ENCODE measurements at regions not wholly inside any gene's neighbourhood (a gene's known extent, or its start where the extent isn't known, plus 50 kb on each side); places are given as distances from the start of the nearest gene placed in this dataset.
"Not testable (repeated sequence)": the region's sequence is repeated elsewhere in the genome, so short reads cannot be mapped to it uniquely, and the experiment has no call there.

GRCh38 chr4:154152546-154152945 lies 339.1 kb downstream of the DCHS2 start:
- no peaks in the 10 kb centered on the region for H3K9me3 ChIP-seq (ENCODE audit: control insufficient read depth in 4 of 4, insufficient read depth in 3 of 4, low read length in 3 of 4)
- no peak for DNase-seq
- H3K4me3 ChIP-seq: no peak overlapping the region
- ATAC-seq (ENCODE audit: insufficient read depth, low FRiP score): no peak
- no peaks in the 10 kb centered on the region for H3K36me3 ChIP-seq (ENCODE audit: control insufficient read depth in 4 of 4, insufficient read depth in 4 of 4, low read length in 4 of 4)
- no peak overlapping the region for H3K27ac ChIP-seq (ENCODE audit: low read depth in 1 of 2, low read length in 1 of 2)
- no peaks in the 10 kb centered on the region for H3K27me3 ChIP-seq (ENCODE audit: control insufficient read depth in 3 of 3, insufficient read depth in 3 of 3, low read length in 2 of 3)
- no peaks in the 10 kb centered on the region for H3K4me1 ChIP-seq (ENCODE audit: control insufficient read depth in 5 of 5, insufficient read depth in 5 of 5, low read length in 5 of 5)
- TF ChIP-seq CTCF (IDR thresholded peaks at IDR 0.05; ENCODE audit: control extremely low read depth, extremely low read depth): no peak
- H3K9ac ChIP-seq (ENCODE audit: insufficient read depth in 1 of 2, low read length in 2 of 2): no peak overlapping the region
- WGBS, 2 donors: 91 to 92% methylated on average over 13 of the region's 13 CpGs

GRCh38 chr4:154149236-154149635 lies 342.4 kb downstream of the DCHS2 start:
- not testable (repeated sequence) for ATAC-seq (ENCODE audit: insufficient read depth, low FRiP score); H3K27ac ChIP-seq (ENCODE audit: low read depth in 1 of 2, low read length in 1 of 2); DNase-seq; H3K4me1 ChIP-seq (ENCODE audit: control insufficient read depth in 5 of 5, insufficient read depth in 5 of 5, low read length in 5 of 5); H3K9me3 ChIP-seq (ENCODE audit: control insufficient read depth in 4 of 4, insufficient read depth in 3 of 4, low read length in 3 of 4); H3K9ac ChIP-seq (ENCODE audit: insufficient read depth in 1 of 2, low read length in 2 of 2); H3K4me3 ChIP-seq; H3K36me3 ChIP-seq (ENCODE audit: control insufficient read depth in 4 of 4, insufficient read depth in 4 of 4, low read length in 4 of 4); H3K27me3 ChIP-seq (ENCODE audit: control insufficient read depth in 3 of 3, insufficient read depth in 3 of 3, low read length in 2 of 3)
- WGBS, 2 donors: 58 to 74% methylated on average over 5 of the region's 5 CpGs

GRCh38 chr4:154143720-154144119 lies 347.9 kb downstream of the DCHS2 start:
- no peak for DNase-seq
- TF ChIP-seq CTCF (IDR thresholded peaks at IDR 0.05; ENCODE audit: control extremely low read depth, extremely low read depth): no peak
- WGBS, 2 donors: 84 to 88% methylated on average over 6 of the region's 6 CpGs
- no peak overlapping the region for H3K9ac ChIP-seq (ENCODE audit: insufficient read depth in 1 of 2, low read length in 2 of 2)
- ATAC-seq (ENCODE audit: insufficient read depth, low FRiP score): no peak
- no peaks in the 10 kb centered on the region for H3K4me1 ChIP-seq (ENCODE audit: control insufficient read depth in 5 of 5, insufficient read depth in 5 of 5, low read length in 5 of 5)
- H3K9me3 ChIP-seq (ENCODE audit: control insufficient read depth in 4 of 4, insufficient read depth in 3 of 4, low read length in 3 of 4): no peaks in the 10 kb centered on the region
- no peak overlapping the region for H3K27ac ChIP-seq (ENCODE audit: low read depth in 1 of 2, low read length in 1 of 2)
- no peaks in the 10 kb centered on the region for H3K27me3 ChIP-seq (ENCODE audit: control insufficient read depth in 3 of 3, insufficient read depth in 3 of 3, low read length in 2 of 3)
- H3K36me3 ChIP-seq (ENCODE audit: control insufficient read depth in 4 of 4, insufficient read depth in 4 of 4, low read length in 4 of 4): no peaks in the 10 kb centered on the region
- H3K4me3 ChIP-seq: no peak overlapping the region

- Histone ChIP-seq H3K36me3 (ENCODE audit: control insufficient read depth in 4 of 4, insufficient read depth in 4 of 4, low read length in 4 of 4) (no peaks in the 10 kb centered on the region), H3K4me1 (ENCODE audit: control insufficient read depth in 5 of 5, insufficient read depth in 5 of 5, low read length in 5 of 5) (no peaks in the 10 kb centered on the region), H3K9ac (ENCODE audit: insufficient read depth in 1 of 2, low read length in 2 of 2) (no peak overlapping the region), H3K27ac (ENCODE audit: low read depth in 1 of 2, low read length in 1 of 2) (no peak overlapping the region), H3K9me3 (ENCODE audit: control insufficient read depth in 4 of 4, insufficient read depth in 3 of 4, low read length in 3 of 4) (no peaks in the 10 kb centered on the region), H3K27me3 (ENCODE audit: control insufficient read depth in 3 of 3, insufficient read depth in 3 of 3, low read length in 2 of 3) (no peaks in the 10 kb centered on the region), H3K4me3 (no peak overlapping the region)
- DNase-seq: no peak
- no peak for ATAC-seq (ENCODE audit: insufficient read depth, low FRiP score)
- 74 to 94% methylated on average over 2 of the region's 2 CpGs for WGBS, 2 donors
- no peak for TF ChIP-seq CTCF (IDR thresholded peaks at IDR 0.05; ENCODE audit: control extremely low read depth, extremely low read depth)
Measured at GRCh38 chr4:154142664-154143063, 348.9 kb downstream of the DCHS2 start.
